GM19467 (cell line): ENCODE measurements at regions not wholly inside any gene's neighbourhood (a gene's known extent, or its start where the extent isn't known, plus 50 kb on each side); places are given as distances from the start of the nearest gene placed in this dataset.

Experiments used
- ATAC-seq: cut with Tn5 transposase; IDR thresholded peaks from one replicate; pipeline ENCODE4 v1.9.1; 2021; ENCODE audit warnings: mild to moderate bottlenecking, moderate library complexity; ENCODE audit not compliant: unreplicated experiment

DNA sequence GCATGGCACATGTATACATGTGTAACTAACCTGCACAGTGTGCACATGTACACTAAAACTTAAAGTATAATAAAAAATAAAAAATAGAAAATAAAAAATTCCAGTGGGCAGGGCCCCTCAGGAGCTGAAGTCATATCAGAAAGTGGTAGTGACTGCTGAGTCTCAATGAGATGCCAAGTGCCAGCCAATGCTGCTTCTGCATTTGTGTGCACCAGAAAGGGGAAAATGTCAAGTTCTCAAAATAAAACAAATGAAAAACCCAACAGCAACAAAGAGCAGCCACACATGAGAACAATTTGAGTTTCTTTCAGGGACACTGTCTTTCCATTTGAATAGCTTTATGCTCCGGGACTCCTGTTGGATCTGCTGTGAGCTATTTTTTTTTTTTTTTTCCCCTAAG is 117.2 kb upstream of the CCDC112 start:
- ATAC-seq, result no peak

DNA sequence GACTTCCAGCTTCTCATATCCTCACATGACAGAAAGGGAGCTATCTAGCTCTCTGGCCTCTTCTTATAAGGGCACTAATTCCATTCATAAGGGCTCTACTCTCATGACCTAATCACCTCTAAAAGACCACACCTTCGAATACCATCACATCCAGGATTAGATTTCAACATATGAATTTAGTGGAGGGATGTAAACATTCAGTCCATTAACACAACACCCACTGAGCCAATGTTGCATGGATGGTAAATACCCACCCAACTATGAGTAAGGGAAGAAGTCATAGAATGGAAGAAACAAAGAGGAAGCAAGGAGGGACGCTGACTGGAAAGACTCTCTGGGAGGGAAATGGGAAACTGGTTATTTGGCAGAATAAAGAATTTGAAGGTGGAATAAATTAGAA is 112.6 kb upstream of the CCDC112 start:
- no peak for ATAC-seq

DNA sequence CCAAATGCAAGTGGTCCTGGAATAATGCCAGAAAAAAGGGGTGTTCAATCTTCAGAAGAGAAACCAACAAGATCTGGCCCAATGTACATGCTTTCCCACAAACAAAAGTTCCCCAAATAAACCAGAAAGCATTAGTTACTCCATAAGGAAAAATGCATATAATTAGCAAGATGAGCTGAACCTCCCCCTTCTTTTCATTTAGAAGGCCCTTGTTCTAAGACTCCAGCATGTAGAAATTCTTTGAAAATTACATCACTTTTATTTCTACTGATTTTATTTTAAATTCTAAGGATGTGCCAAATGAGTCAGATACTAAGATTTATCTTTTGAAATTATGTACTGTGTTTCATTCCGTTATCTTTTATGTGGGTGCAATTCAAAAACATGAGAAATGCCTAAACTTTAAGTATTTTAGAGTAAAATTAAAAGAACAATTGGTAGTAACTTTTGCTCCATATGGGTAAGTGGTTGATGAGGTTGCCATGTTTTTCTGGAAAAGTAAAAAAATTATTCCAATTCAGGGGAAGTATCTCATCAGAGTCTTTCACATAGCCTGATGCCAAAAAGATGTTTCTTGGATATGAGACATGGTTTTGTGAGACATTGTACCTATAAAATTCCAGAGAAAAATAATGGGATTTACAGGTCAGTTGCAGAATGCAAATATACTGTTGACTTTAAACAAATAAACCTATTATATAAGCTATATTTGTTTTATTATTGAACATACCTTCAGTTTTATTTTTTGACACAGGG is 106.5 kb upstream of the CCDC112 start:
- ATAC-seq, result no peak

DNA sequence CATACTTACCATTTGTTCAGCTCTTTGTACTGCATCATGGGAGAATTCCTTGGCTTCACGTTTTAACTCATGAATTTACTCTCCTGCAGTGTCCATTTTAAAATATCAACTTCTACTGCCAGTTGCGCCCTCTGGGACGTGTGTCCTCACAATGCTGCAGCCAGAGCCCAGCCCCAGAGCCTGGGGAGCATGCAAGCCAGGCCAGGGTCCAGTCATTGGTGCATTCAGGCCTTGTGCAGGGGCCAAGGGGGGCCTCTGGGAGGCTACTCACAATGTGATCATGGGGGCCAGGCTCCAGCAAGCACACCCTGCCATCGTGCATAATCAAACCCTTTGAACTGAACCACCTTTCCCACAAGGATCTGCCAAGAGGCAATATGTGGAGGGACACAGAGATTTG is 105.6 kb upstream of the CCDC112 start:
- ATAC-seq, result no peak

DNA sequence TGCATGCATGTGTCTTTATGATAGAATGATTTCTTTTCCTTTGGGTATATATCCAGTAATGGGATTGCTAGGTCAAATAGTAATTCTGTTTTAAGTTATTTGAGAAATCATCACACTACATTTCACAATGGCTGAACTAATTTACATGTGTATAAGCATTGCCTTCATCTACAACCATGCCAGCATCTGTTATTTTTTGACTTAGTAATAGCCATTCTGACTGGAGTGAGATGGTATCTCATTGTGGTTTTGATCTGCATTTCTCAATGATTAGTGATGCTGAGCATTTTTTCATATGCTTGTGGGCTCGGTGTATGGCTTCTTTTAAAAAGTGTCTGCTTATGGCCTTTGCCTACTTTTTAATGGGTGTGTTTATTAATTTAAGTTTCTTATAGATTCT is 102.3 kb upstream of the CCDC112 start:
- ATAC-seq, result no peak

DNA sequence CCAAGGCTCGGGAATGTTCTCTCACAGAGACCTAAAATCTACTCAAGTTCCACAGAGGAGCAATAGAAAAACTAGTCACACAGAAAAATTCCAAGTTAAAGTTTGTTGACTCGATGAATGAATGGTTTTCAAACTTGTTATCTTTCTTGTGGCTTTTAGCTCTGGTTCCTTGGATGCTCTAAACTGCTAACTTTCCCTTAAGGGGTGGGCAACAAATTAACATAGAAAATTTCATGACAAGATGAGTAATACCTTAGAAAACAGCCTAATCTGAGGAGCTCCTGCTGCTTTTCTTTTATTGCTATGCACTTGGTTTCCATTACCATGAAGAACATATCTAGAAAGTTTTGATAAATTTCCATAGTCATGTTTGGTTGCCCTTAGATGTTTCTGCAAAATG is 100.2 kb upstream of the CCDC112 start:
- no peak for ATAC-seq

DNA sequence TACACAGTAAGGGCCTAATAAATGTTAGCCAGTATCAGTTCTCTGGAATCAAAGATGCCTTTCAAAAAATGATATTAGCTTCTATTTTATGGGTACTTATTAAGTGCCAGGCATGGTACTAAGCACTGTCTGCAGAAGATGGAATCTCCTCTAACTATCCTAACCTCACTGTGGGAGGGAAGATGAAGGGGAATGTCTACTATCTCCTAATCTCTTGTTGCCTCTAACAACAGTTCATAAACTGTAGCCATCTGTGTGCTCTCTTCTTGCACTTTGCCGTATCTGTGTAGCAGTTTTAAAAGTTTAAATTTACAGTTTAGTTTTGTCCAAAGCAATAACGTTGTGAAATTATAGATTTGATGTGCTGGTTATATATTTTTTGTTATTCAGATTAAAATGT is 99.6 kb upstream of the CCDC112 start:
- no peak for ATAC-seq

DNA sequence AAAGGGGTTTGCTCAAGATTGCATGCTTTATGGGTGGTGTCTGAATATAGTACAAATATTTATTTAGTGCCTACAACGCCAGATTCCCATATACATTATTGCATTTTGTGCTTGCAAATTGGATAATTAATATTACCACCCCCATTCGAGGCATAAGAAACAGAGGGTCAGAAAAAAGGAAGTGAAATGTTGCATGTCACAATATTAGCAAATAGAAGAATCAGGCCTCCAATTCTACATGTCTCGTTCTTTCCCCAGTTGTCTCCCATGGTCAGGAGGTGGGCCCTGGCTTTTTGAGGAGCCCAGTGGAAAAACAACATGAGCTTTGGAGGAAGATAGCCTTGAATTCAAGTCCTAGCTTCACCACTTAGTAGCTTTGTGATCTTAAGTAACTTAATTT is 98.1 kb upstream of the CCDC112 start:
- ATAC-seq, result no peak

DNA sequence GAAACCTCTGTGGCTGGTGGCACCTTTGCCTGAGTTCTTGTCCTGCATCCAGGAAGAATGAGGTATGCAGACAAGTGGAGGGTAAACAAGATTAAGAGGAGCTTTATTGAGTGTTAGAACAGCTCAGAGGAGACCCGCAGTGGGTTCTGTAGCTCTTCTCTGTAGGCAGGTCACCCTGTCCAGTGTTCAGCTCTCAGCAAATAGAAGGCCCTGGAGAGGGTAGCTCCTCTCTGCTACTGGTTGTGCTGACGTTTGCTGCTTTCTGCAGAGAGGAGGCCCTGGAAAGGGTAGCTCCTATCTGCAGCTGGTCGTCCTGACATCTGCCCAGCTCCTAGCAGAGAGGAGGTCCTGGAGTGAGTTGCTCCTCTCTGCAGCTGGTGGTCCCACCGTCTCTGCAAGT is 96.8 kb upstream of the CCDC112 start:
- no peak for ATAC-seq

DNA sequence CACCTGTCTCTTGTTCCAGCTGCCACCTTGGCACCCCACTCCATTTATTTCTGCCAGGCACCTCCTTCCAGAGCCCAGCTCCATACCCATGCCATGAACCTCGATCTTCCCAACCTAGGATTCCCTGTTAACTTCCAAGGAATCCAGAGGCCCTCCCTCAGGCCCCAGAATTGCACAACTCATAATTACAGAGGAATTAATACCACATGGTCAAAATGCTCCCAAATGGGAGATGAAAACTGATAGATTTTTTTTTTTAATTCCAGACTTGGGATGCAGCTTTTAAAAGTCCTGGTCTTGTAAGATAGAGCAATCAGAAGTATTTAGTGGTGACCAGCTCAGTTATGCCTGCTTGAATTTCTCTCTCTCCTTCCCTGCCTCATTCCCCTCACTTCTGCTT is 96.2 kb upstream of the CCDC112 start:
- no peak for ATAC-seq

DNA sequence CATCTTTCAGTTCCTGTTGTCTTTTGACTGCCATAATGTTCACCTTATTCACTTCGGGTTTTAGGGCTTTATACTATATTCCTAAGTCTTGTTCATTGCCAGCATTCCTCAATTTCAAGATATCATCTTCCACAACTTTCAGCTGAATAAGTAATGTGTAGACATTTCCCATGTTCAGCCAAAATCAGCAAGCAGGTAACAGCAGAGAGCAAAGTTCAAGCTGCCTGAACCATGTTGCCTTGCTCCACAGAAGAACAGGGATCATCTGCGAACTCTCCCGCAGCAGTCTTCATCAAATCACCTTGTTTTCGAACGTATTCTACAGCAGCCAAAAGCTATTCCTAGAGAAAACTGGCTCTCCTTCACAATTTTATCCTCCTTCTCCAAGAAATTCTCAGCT is 95.3 kb upstream of the CCDC112 start:
- ATAC-seq, result no peak

DNA sequence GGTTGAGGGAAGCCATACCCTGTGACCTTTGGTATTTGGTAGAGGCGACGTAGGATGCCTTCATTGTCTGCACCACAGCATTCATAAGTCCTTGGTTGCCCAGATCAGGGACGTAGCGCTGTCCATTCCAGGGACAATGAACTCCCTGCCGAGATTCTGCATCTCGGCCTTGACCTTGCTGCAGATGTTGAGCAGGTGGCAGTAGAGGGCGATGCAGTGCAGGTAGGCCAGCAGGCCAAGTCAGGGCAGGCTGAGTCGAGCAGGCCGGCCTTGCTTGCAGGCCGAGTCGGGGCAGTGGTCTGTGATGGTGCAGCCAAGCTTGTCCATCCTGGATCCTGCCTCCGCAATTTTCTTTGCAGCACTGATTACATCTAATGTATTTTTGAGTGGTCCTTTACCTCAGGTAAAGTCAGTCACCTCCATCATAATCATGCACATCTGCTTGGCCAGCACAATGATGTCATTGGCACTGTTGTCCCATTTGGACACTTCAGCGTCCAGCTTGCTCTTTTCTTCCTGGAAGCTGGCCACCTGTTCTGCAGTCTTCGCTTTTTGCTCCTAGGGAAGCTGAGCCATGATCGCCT is 93.4 kb upstream of the CCDC112 start:
- no peak for ATAC-seq

DNA sequence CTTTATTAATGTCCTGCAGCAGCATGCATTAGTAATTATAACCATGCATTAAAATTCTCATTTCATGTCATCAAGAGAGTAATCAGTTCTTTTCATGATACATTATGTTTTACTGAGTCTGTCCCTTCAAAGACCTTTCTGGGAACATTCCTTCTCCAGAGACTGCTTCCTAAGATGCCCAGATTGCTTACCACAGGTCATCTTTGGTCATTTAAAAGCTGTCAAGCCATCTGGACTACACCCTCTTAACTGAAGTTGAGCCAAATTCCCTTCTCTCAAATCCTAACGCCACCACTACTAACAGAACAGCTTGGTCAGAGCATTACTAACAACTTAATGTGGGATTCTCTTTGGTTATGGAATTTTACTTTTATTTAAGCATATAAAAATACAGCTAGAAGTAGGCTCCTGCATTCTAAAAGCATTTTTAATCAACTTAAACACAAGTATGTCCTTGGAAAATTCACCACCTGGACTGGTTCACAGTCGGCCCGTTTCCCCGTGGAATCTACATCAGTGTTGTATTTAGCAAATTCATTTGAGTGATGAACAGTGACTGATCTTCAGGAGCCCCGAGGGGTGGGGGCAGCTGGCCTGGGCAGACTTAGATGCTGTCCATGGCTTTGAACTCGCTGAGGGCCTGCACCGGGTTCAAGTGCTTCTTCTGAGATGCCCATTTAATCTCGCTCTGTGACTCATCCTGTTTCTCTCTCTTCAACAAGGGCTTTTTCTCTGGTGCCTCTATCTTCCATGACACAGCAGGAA is 92.8 kb upstream of the CCDC112 start:
- ATAC-seq, result no peak

DNA sequence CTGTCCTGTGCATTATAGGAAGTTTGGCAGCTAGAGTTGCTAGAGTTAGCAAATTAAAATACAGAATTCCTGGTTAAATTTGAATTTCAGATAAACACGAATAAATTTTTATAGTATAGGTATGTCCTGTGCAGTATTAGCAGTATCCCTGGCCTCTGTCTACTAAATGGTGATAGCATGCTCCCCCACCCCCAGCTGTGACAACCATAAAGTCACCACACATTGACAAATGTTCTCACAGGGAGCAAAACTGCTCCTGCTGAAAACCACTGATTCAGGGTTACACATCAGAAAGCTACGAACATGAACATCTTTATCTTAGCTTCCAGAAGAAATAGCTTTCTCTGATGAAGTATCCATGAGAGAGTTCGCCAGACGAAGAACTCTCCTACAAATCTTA is 91.8 kb upstream of the CCDC112 start:
- ATAC-seq, result no peak

DNA sequence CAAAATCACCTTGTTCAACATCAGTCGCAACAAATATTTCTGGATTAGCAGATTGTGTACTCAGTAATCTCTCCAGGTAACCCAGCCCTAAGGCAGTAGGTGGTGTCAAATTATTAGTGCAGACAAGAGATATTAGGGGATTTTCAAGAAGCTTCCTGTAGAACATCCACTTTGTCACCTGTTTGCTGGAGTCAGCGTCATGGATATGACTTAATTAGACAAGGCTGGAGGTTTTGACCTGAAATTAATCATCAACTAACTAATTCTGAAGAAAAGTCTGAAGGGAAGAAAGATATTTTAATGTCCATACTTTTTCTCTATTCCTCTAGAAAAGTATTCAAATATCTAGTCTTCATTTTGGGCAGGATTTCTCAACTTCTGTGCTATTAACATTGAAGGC is 91.4 kb upstream of the CCDC112 start:
- no peak for ATAC-seq

DNA sequence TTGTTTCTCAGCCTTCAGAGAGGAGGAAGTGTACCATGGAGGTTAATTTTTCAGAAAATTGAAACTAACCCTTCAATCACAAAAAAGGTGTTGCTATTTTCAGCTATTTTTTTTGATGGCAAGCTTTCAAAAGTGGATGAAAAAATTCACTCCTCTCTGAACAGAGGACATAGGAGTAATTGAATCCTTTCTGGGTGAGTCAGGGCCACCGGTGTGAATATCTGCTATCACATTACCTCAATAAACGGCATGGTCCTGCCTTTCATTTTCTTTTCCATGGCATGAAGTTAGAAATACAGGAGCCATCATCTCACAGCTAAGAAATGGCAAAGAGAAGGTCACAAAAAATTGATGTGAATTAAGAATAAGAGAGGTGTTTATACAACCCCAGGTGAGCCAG is 90.2 kb upstream of the CCDC112 start:
- no peak for ATAC-seq

DNA sequence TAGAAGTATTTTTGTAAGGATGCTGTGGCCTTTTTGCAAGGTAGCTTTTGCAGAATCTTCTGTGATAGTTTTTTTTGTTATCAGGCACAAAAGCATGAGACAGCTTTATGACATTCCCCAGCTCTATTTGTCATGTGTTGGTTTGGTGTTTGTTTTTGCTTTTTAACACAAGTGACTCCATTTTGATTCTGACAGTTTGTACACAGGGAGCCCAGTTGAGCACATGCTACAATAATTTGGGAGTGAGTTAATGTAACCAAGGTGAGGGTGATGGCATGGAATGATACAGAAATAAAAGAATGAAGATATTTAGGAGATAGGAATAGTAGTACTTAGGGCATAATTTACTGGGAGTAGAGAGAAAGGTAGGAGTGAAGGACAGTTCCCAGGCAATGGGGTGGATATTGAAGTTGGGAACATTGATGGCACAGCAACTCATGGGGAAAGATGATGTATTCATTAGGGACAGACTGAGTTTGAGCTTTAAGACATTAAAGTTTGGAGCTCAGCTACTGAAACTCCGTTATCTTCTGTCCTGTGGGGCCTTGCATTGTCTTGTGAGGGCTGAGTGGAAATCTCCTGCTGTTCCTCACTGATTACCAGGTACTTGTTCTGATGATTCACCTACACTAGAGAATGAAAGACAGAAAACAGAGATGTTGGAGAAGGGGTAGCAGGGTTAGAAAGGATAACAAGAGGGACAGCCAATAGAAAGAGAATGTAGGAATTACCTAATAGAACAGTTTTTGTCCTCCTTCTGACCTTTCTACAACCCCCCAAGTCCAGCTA is 88.3 kb upstream of the CCDC112 start:
- no peak for ATAC-seq

DNA sequence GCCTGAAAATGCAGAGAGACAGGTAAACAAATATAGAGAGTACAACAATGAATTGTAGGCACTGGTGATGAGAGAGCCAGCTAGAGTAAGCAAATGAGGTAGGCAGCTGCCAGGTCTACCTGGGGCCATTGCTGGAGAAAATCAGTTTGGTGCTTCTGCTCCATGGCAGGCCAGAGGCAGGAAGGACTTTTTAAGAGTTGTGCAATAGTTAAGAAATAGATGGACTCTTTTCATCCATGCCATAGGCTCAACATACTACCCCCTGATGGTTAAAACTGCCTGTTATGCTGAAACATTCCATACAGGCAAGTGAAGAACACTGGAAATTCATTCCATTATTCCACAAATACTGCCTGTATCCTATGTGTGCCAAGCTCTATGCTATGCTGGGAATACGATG is 86.5 kb upstream of the CCDC112 start:
- ATAC-seq, result no peak

DNA sequence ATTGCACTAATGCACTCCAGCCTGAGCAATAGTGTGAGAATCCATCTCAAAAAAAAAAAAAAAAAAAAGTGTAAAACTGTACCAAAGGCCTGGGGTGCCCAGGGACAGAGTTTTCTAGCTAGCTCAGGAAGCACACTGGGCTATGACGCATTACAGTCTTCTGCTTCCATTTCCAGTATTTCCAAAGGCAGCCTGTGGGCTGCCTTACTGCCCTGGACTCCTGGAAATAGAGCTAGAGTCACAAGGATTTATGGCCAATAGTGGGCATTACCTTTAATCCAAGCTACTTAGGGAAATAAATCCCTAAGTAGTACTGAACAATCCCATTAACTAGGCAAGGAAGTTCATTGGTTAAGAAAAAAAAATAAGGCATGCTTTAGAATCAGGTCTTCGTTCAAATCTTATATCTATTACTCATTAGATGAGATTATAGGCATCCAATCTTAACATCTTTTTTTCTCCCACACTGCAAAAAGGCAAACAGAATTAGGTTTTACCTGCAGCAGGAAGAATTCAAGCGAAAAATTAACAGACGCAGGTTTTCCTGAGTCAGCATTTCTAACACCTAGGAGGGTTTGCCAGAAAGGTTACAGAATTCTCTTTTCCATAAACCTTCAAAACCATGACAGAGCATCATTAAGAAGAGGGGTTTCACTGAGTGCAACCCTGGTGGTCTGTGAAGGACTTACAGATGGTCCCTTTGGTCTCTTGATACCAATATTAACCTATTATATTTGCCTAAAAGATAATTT is 85.6 kb upstream of the CCDC112 start:
- no peak for ATAC-seq

DNA sequence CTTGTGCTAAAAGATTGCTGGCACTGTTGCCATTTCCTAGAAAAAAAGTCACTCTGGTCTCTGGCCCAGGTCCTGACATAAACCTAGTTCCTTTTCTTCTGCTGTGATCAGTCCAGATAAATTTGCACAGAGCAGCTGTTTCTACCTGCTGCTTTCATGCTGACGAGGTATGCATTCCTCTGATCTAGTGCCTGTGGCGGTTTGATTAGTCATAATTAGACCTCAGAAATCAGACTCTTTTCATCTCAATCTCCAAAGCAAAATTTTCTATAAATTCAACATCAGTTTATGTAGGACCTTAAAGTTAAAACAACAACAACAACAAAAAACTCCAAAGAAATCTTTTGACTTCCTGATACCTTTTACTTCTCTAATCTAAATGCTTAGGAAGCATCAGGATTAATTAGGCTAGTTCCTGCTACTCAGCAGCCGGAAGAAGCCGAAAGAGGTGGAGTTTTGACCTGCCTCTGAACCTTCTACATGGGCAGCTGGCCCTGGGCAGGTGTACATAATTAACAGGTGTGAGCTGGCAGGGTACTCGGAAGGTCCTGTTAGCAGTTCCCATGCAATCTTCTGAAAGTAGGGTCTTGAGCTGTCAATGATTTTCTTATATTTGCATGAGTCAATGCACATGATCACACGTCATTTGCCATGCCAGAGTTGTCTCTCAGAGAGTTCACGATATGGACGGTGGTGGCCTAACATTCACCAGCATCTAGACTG is 83.3 kb upstream of the CCDC112 start:
- peak; percentile 65 for ATAC-seq
